CD8-positive, alpha-beta memory T cell (primary cell): ENCODE measurements at regions not wholly inside any gene's neighbourhood (a gene's known extent, or its start where the extent isn't known, plus 50 kb on each side); places are given as distances from the start of the nearest gene placed in this dataset.

ENCODE experiments used
- CTCF ChIA-PET: fragments of 350-600 bp; sonication (Branson Sonifier 250); formaldehyde crosslinking; loops from one replicate; lab custom pipeline; 2021; ENCODE audit warnings: antibody characterized with exemption; lab: Charles Lee
- POLR2A ChIA-PET: fragments of 350-600 bp; sonication (Branson Sonifier 250); formaldehyde crosslinking; loops from one replicate; lab custom pipeline; 2021; ENCODE audit warnings: antibody characterized with exemption; lab: Charles Lee
- DNase-seq, 5 donors: peaks; one replicate each; pipeline versions ENCODE4 v3.0.0 to v3.0.0-alpha.2; 2020 to 2022; ENCODE audit warnings: mixed read lengths in 1 of 5
- H3K27ac ChIP-seq: one replicate; pipeline ENCODE4 v1.7.0; 2013; ENCODE audit warnings: low read depth, mild to moderate bottlenecking, low read length, moderate library complexity
- H3K27me3 ChIP-seq: 2 replicates; pipeline ENCODE4 v1.7.0; 2013; ENCODE audit warnings: low read length, mild to moderate bottlenecking; ENCODE audit not compliant: insufficient read depth, poor library complexity, severe bottlenecking
- H3K36me3 ChIP-seq: 2 replicates; pipeline ENCODE4 v1.7.0; 2013; ENCODE audit warnings: mild to moderate bottlenecking, low read length, moderate library complexity; ENCODE audit not compliant: insufficient read depth
- H3K4me1 ChIP-seq: 2 replicates; pipeline ENCODE4 v1.7.0; 2013; ENCODE audit warnings: mild to moderate bottlenecking, low read length, moderate library complexity; ENCODE audit not compliant: insufficient read depth
- H3K4me3 ChIP-seq: 2 replicates; pipeline ENCODE4 v1.7.0; 2013; ENCODE audit warnings: mild to moderate bottlenecking, low read length
- H3K9me3 ChIP-seq: 2 replicates; pipeline ENCODE4 v1.7.0; 2013; ENCODE audit warnings: mild to moderate bottlenecking, low read length
- H3K27ac Mint-ChIP-seq, 8 donors: one replicate each; pipeline ENCODE4 v1.8.0; 2020 to 2021; ENCODE audit warnings: mixed read lengths in 8 of 8, mild to moderate bottlenecking in 6 of 8, inconsistent platforms in 3 of 8, moderate library complexity in 3 of 8
- H3K27me3 Mint-ChIP-seq, 2 donors: one replicate each; pipeline ENCODE4 v1.8.0; 2020 to 2021; ENCODE audit warnings: mixed read lengths in 2 of 2, mild to moderate bottlenecking in 1 of 2, moderate library complexity in 1 of 2
- H3K36me3 Mint-ChIP-seq, 3 donors: one replicate each; pipeline ENCODE4 v1.8.0; 2020 to 2021; ENCODE audit warnings: mixed read lengths in 3 of 3, inconsistent platforms in 1 of 3, mild to moderate bottlenecking in 1 of 3
- H3K4me1 Mint-ChIP-seq, 3 donors: one replicate each; pipeline ENCODE4 v1.8.0; 2020 to 2021; ENCODE audit warnings: mixed read lengths in 3 of 3, inconsistent platforms in 1 of 3, mild to moderate bottlenecking in 1 of 3
- H3K4me3 Mint-ChIP-seq, 7 donors: one replicate each; pipeline ENCODE4 v1.8.0; 2020 to 2021; ENCODE audit warnings: mixed read lengths in 7 of 7, mild to moderate bottlenecking in 6 of 7, moderate library complexity in 4 of 7, inconsistent platforms in 2 of 7
- H3K9me3 Mint-ChIP-seq, 5 donors: one replicate each; pipeline ENCODE4 v1.8.0; 2020 to 2022; ENCODE audit warnings: mixed read lengths in 5 of 5, mild to moderate bottlenecking in 3 of 5, moderate library complexity in 2 of 5, inconsistent platforms in 1 of 5

- DNase-seq: no peak
- H3K4me3 Mint-ChIP-seq: no peak overlapping the region
- peaks cover 33 to 57% of the 10 kb centered on the region in 2 donors for H3K27me3 Mint-ChIP-seq
- H3K9me3 ChIP-seq: no peaks in the 10 kb centered on the region
- H3K4me3 ChIP-seq: no peak overlapping the region
- CTCF ChIA-PET: no interaction called here
- no peaks in the 10 kb centered on the region for H3K9me3 Mint-ChIP-seq
- peaks cover 14% of the 10 kb centered on the region for H3K4me1 ChIP-seq
- peaks cover 9% of the 10 kb centered on the region for H3K27me3 ChIP-seq
- peaks cover 10 to 13% (median 12%) of the 10 kb centered on the region in 3 donors for H3K4me1 Mint-ChIP-seq
- POLR2A ChIA-PET: no interaction called here
- peak overlapping the region in 1 of 8 donors; percentile 64 for H3K27ac Mint-ChIP-seq
- no peak overlapping the region for H3K27ac ChIP-seq
- H3K36me3 Mint-ChIP-seq: peaks cover 0 to 2% (median 0%) of the 10 kb centered on the region in 3 donors
- H3K36me3 ChIP-seq: no peaks in the 10 kb centered on the region
Observed at GRCh38 chr1:38568061-38568857, 291.3 kb downstream of the RRAGC start.

GRCh38 chr1:38567401-38567800, 292.2 kb downstream of the RRAGC start:
- Mint-ChIP-seq H3K9me3 (no peaks in the 10 kb centered on the region), H3K4me3 (no peak overlapping the region), H3K27ac (no peak overlapping the region), H3K4me1 (peaks cover 12 to 21% (median 19%) of the 10 kb centered on the region in 3 donors), H3K27me3 (peaks cover 32 to 64% of the 10 kb centered on the region in 2 donors), H3K36me3 (peaks cover 0 to 2% (median 0%) of the 10 kb centered on the region in 3 donors)
- peaks cover 14% of the 10 kb centered on the region for H3K4me1 ChIP-seq
- H3K9me3 ChIP-seq: no peaks in the 10 kb centered on the region
- ChIA-PET CTCF (no interaction called here), POLR2A (no interaction called here)
- no peaks in the 10 kb centered on the region for H3K36me3 ChIP-seq
- peaks cover 9% of the 10 kb centered on the region for H3K27me3 ChIP-seq
- no peak overlapping the region for H3K27ac ChIP-seq
- H3K4me3 ChIP-seq: no peak overlapping the region
- no peak for DNase-seq

GRCh38 chr1:38565020-38565491, 294.5 kb downstream of the RRAGC start:
- peaks cover 33% of the 10 kb centered on the region for H3K4me1 ChIP-seq
- H3K27ac ChIP-seq: no peak overlapping the region
- H3K27me3 ChIP-seq: peaks cover 9% of the 10 kb centered on the region
- H3K4me3 Mint-ChIP-seq: no peak overlapping the region
- no peaks in the 10 kb centered on the region for H3K9me3 ChIP-seq
- CTCF ChIA-PET: interaction anchor here (1.3 kb wide), 1 partner anchor 10 kb away, joined by 4 read pairs; no protein-coding TSS in a partner anchor
- peaks cover 30 to 41% (median 38%) of the 10 kb centered on the region in 3 donors for H3K4me1 Mint-ChIP-seq
- H3K27me3 Mint-ChIP-seq: peaks cover 23 to 47% of the 10 kb centered on the region in 2 donors
- no peaks in the 10 kb centered on the region for H3K36me3 ChIP-seq
- H3K27ac Mint-ChIP-seq: no peak overlapping the region
- H3K9me3 Mint-ChIP-seq: no peaks in the 10 kb centered on the region
- POLR2A ChIA-PET: no interaction called here
- H3K36me3 Mint-ChIP-seq: no peaks in the 10 kb centered on the region
- no peak for DNase-seq
- no peak overlapping the region for H3K4me3 ChIP-seq

GRCh38 chr1:38563942-38564735, 295.4 kb downstream of the RRAGC start:
- CTCF ChIA-PET: interaction anchor here (1.3 kb wide), 1 partner anchor 11 kb away, joined by 4 read pairs; no protein-coding TSS in a partner anchor
- peaks cover 21 to 40% of the 10 kb centered on the region in 2 donors for H3K27me3 Mint-ChIP-seq

GRCh38 chr1:38561725-38562124, 297.8 kb downstream of the RRAGC start:
- H3K36me3 ChIP-seq: no peaks in the 10 kb centered on the region
- H3K9me3 ChIP-seq: no peaks in the 10 kb centered on the region
- Mint-ChIP-seq H3K4me3 (no peak overlapping the region), H3K27ac (peak overlapping the region in 1 of 8 donors; percentile 75), H3K4me1 (peaks cover 53 to 74% (median 66%) of the 10 kb centered on the region in 3 donors), H3K27me3 (peaks cover 21 to 33% of the 10 kb centered on the region in 2 donors), H3K36me3 (no peaks in the 10 kb centered on the region), H3K9me3 (no peaks in the 10 kb centered on the region)
- H3K27me3 ChIP-seq: peaks cover 9% of the 10 kb centered on the region
- POLR2A ChIA-PET: no interaction called here
- no peak overlapping the region for H3K4me3 ChIP-seq
- CTCF ChIA-PET: no interaction called here
- peaks cover 47% of the 10 kb centered on the region for H3K4me1 ChIP-seq
- no peak for DNase-seq
- no peak overlapping the region for H3K27ac ChIP-seq

More at GRCh38 chr1:38563942-38564735, 295.4 kb downstream of the RRAGC start:
- no peak for DNase-seq
- no peaks in the 10 kb centered on the region for H3K36me3 ChIP-seq
- Mint-ChIP-seq H3K9me3 (no peaks in the 10 kb centered on the region), H3K4me3 (no peak overlapping the region), H3K4me1 (peaks cover 39 to 50% (median 47%) of the 10 kb centered on the region in 3 donors), H3K27ac (peak overlapping the region in 1 of 8 donors; percentile 10), H3K36me3 (no peaks in the 10 kb centered on the region)
- H3K9me3 ChIP-seq: no peaks in the 10 kb centered on the region
- no peak overlapping the region for H3K27ac ChIP-seq
- no peak overlapping the region for H3K4me3 ChIP-seq
- peaks cover 39% of the 10 kb centered on the region for H3K4me1 ChIP-seq
- POLR2A ChIA-PET: no interaction called here
- H3K27me3 ChIP-seq: peaks cover 9% of the 10 kb centered on the region

- peaks cover 21 to 28% of the 10 kb centered on the region in 2 donors for H3K27me3 Mint-ChIP-seq
- Histone ChIP-seq H3K27me3 (peaks cover 9% of the 10 kb centered on the region), H3K27ac (no peak overlapping the region), H3K4me3 (peak overlapping the region; percentile 54), H3K36me3 (no peaks in the 10 kb centered on the region), H3K9me3 (no peaks in the 10 kb centered on the region), H3K4me1 (peaks cover 47% of the 10 kb centered on the region)
- H3K27ac Mint-ChIP-seq: peak overlapping the region in 1 of 8 donors; percentile 51
- peak overlapping the region in 3 of 7 donors; percentile 14 to 57 (median 47) for H3K4me3 Mint-ChIP-seq
- H3K36me3 Mint-ChIP-seq: no peaks in the 10 kb centered on the region
- ChIA-PET CTCF (no interaction called here), POLR2A (no interaction called here)
- H3K9me3 Mint-ChIP-seq: no peaks in the 10 kb centered on the region
- peaks cover 56 to 77% (median 70%) of the 10 kb centered on the region in 3 donors for H3K4me1 Mint-ChIP-seq
- DNase-seq: no peak
Observed at GRCh38 chr1:38561110-38561509, 298.5 kb downstream of the RRAGC start.

- ChIA-PET CTCF (no interaction called here), POLR2A (interaction anchor here (1.0 kb wide), 1 partner anchor 12 kb away, joined by 3 read pairs; no protein-coding TSS in a partner anchor)
- H3K4me1 Mint-ChIP-seq: peaks cover 56 to 77% (median 70%) of the 10 kb centered on the region in 3 donors
- H3K27ac Mint-ChIP-seq: peak overlapping the region in 6 of 8 donors; percentile 32 to 83 (median 72)
- H3K36me3 Mint-ChIP-seq: no peaks in the 10 kb centered on the region
- no peaks in the 10 kb centered on the region for H3K9me3 ChIP-seq
- H3K4me3 Mint-ChIP-seq: peak overlapping the region in 5 of 7 donors; percentile 12 to 92 (median 69)
- H3K27me3 Mint-ChIP-seq: peaks cover 17 to 24% of the 10 kb centered on the region in 2 donors
- peak overlapping the region; percentile 54 for H3K4me3 ChIP-seq
- peaks cover 47% of the 10 kb centered on the region for H3K4me1 ChIP-seq
- no peak for DNase-seq
- peaks cover 9% of the 10 kb centered on the region for H3K27me3 ChIP-seq
- H3K9me3 Mint-ChIP-seq: no peaks in the 10 kb centered on the region
- H3K27ac ChIP-seq: no peak overlapping the region
- no peaks in the 10 kb centered on the region for H3K36me3 ChIP-seq
Observed at GRCh38 chr1:38560457-38560856, 299.1 kb downstream of the RRAGC start.
